ENCODE measurements at regions not wholly inside any gene's neighbourhood (a gene's known extent, or its start where the extent isn't known, plus 50 kb on each side); places are given as distances from the start of the nearest gene placed in this dataset.

DNA sequence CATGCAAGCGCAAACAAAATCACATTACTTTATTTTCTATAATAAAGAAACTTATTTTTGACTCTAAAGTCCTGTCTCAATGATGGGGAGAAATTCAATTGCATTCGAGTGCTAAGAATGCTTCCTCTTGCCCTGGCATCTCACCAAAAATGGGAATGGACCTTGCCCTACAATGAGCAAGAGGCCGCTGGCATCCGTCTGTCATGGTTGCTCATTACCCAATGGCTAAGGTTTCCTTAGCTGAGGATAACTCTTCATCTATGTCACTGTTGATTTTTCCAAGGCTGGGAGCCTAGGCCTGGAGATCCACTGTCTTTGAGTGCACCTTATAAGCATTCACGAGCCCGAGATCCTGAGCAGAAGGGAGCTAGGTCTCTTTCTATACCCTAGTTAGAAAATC is 471.3 kb upstream of the NRSN1 start:
- Histone ChIP-seq H3K36me3 (ENCODE audit: control insufficient read depth in 4 of 4, insufficient read depth in 4 of 4, low read length in 4 of 4) (no peaks in the 10 kb centered on the region), H3K9me3 (ENCODE audit: control insufficient read depth in 4 of 4, insufficient read depth in 3 of 4, low read length in 3 of 4) (no peaks in the 10 kb centered on the region), H3K9ac (ENCODE audit: insufficient read depth in 1 of 2, low read length in 2 of 2) (no peak overlapping the region), H3K27ac (ENCODE audit: low read depth in 1 of 2, low read length in 1 of 2) (no peak overlapping the region), H3K4me3 (no peak overlapping the region), H3K27me3 (ENCODE audit: control insufficient read depth in 3 of 3, insufficient read depth in 3 of 3, low read length in 2 of 3) (peaks cover 0 to 3% (median 0%) of the 10 kb centered on the region in 3 donors), H3K4me1 (ENCODE audit: control insufficient read depth in 5 of 5, insufficient read depth in 5 of 5, low read length in 5 of 5) (peaks cover 0 to 4% (median 0%) of the 10 kb centered on the region in 5 donors)
- no peak for ATAC-seq (ENCODE audit: insufficient read depth, low FRiP score)
- no peak for DNase-seq
- TF ChIP-seq, protein P1, sequence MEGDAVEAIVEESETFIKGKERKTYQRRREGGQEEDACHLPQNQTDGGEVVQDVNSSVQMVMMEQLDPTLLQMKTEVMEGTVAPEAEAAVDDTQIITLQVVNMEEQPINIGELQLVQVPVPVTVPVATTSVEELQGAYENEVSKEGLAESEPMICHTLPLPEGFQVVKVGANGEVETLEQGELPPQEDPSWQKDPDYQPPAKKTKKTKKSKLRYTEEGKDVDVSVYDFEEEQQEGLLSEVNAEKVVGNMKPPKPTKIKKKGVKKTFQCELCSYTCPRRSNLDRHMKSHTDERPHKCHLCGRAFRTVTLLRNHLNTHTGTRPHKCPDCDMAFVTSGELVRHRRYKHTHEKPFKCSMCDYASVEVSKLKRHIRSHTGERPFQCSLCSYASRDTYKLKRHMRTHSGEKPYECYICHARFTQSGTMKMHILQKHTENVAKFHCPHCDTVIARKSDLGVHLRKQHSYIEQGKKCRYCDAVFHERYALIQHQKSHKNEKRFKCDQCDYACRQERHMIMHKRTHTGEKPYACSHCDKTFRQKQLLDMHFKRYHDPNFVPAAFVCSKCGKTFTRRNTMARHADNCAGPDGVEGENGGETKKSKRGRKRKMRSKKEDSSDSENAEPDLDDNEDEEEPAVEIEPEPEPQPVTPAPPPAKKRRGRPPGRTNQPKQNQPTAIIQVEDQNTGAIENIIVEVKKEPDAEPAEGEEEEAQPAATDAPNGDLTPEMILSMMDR (IDR thresholded peaks at IDR 0.05; ENCODE audit: control extremely low read depth, extremely low read depth), result no peak
- WGBS, 2 donors, result 84 to 86% methylated on average over 6 of the region's 6 CpGs

DNA sequence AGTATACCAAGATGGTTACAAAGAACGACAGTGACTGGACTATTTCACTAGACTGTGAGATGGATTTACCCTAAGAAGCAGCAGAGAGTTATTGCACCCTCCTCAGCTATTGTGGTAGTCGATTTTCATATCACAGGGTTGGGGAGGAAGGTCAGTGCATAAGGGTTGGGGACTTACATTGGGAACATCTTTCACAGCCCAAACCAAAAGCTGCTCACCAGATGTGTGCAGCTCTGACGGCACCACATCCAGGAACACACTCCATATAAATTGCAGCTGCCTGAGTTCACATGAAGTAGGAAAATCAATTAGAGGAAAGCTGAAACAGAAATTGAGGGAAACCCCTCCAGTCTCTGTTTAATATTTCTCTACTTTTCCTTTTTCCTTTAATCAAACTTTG is 470.5 kb upstream of the NRSN1 start:
- DNase-seq, result no peak
- TF ChIP-seq, protein P1 (IDR thresholded peaks at IDR 0.05; ENCODE audit: control extremely low read depth, extremely low read depth), result no peak

DNA sequence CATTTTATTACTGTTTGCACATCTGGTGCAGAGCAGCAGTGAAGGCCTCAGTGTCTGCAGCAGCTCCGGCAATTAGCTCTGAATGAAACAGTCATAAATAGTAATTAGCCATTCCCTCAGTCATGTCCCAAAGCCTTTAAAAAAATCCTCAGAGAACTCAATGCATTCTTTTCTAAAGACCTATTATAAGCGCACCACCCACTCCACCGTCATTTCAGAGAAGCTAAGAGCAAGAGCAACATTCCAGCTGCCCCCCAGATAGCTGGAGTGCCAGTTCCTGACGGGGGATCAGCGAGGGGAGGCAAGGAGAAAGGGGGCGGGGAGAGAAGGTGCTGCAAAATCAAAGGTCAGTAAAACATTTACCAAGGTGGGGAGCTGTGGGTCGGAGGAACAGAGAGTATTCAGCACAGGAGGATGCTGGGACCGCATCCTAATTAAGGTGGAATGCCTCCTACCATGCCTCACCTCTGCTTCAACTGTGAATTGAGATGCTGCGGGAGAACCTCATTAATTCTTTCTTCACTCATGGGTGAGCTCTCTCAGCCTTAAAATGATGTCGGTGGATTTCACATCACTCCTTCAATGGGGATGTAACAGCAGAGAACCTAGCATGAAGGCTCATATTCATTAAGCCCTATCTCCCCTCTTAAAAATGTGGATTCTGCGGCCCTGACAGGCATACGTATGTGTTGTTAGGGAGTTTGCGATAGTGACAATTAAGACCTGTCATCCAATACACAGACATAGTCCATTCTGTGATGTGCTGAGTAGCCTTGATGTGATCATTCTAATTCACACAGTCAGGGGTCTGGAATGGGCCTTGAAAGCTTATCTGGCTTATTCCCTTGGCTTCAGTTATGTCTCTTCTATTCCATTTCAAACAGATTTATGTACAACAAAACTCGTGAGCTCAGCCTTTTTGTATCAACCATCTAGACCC is 469.5 kb upstream of the NRSN1 start:
- no peaks in the 10 kb centered on the region for H3K36me3 ChIP-seq (ENCODE audit: control insufficient read depth in 4 of 4, insufficient read depth in 4 of 4, low read length in 4 of 4)
- 84 to 92% methylated on average over 14 of the region's 14 CpGs for WGBS, 2 donors
- peak in 1 of 3 donors; percentile 34 for DNase-seq

More for the DNA sequence above, 470.5 kb upstream of the NRSN1 start:
- Histone ChIP-seq H3K36me3 (ENCODE audit: control insufficient read depth in 4 of 4, insufficient read depth in 4 of 4, low read length in 4 of 4) (no peaks in the 10 kb centered on the region), H3K9me3 (ENCODE audit: control insufficient read depth in 4 of 4, insufficient read depth in 3 of 4, low read length in 3 of 4) (no peaks in the 10 kb centered on the region), H3K9ac (ENCODE audit: insufficient read depth in 1 of 2, low read length in 2 of 2) (no peak overlapping the region), H3K27ac (ENCODE audit: low read depth in 1 of 2, low read length in 1 of 2) (no peak overlapping the region), H3K4me3 (no peak overlapping the region), H3K27me3 (ENCODE audit: control insufficient read depth in 3 of 3, insufficient read depth in 3 of 3, low read length in 2 of 3) (peaks cover 0 to 3% (median 0%) of the 10 kb centered on the region in 3 donors), H3K4me1 (ENCODE audit: control insufficient read depth in 5 of 5, insufficient read depth in 5 of 5, low read length in 5 of 5) (peaks cover 0 to 4% (median 0%) of the 10 kb centered on the region in 5 donors)
- no peak for ATAC-seq (ENCODE audit: insufficient read depth, low FRiP score)
- WGBS, 2 donors, result 78 to 87% methylated on average over 3 of the region's 3 CpGs

More for the DNA sequence above, 469.5 kb upstream of the NRSN1 start:
- ATAC-seq (ENCODE audit: insufficient read depth, low FRiP score), result no peak
- Histone ChIP-seq H3K9ac (ENCODE audit: insufficient read depth in 1 of 2, low read length in 2 of 2) (no peak overlapping the region), H3K9me3 (ENCODE audit: control insufficient read depth in 4 of 4, insufficient read depth in 3 of 4, low read length in 3 of 4) (no peaks in the 10 kb centered on the region), H3K4me1 (ENCODE audit: control insufficient read depth in 5 of 5, insufficient read depth in 5 of 5, low read length in 5 of 5) (peaks cover 0 to 4% (median 0%) of the 10 kb centered on the region in 5 donors), H3K27me3 (ENCODE audit: control insufficient read depth in 3 of 3, insufficient read depth in 3 of 3, low read length in 2 of 3) (peaks cover 0 to 3% (median 0%) of the 10 kb centered on the region in 3 donors), H3K4me3 (no peak overlapping the region), H3K27ac (ENCODE audit: low read depth in 1 of 2, low read length in 1 of 2) (no peak overlapping the region)
- TF ChIP-seq, protein P1 (IDR thresholded peaks at IDR 0.05; ENCODE audit: control extremely low read depth, extremely low read depth), result no peak

Data from lung (tissue), 11 donors.